OCI-LY1 (cell line): ENCODE measurements at regions not wholly inside any gene's neighbourhood (a gene's known extent, or its start where the extent isn't known, plus 50 kb on each side); places are given as distances from the start of the nearest gene placed in this dataset.

ENCODE experiments used
- CTCF ChIP-seq: fragments of 200-600 bp; sonication (generic), shearing (Covaris generic); IDR thresholded peaks from 2 replicates; pipeline ENCODE4 v1.5.1; 2017; ENCODE audit warnings: mild to moderate bottlenecking, antibody characterized with exemption, low read length, moderate library complexity, mixed read lengths
- EZH2 ChIP-seq: fragments of 200-600 bp; sonication (generic), shearing (Covaris generic); IDR thresholded peaks from 2 replicates; pipeline ENCODE4 v1.8.0; 2017; ENCODE audit warnings: borderline replicate concordance, mixed run types, mild to moderate bottlenecking, antibody characterized with exemption, low read length, moderate library complexity, mixed read lengths

GRCh38 chr14:55801121-55801520 lies 221.1 kb downstream of the KTN1 start:
- TF ChIP-seq EZH2: no peak
- no peak for TF ChIP-seq CTCF
